Testis (tissue), 2 donors: ENCODE measurements at regions not wholly inside any gene's neighbourhood (a gene's known extent, or its start where the extent isn't known, plus 50 kb on each side); places are given as distances from the start of the nearest gene placed in this dataset.

Source experiments
- CTCF ChIP-seq, 3 experiments: fragments of 450-650 bp in 2 of 3; fragments of 200-600 bp in 1 of 3; sonication (generic) in 1 of 3; IDR thresholded peaks; one replicate each; pipeline ENCODE4 v1.5.1; 2016 to 2019; ENCODE audit warnings: antibody characterized with exemption in 3 of 3, mild to moderate bottlenecking in 2 of 3, moderate library complexity in 1 of 3
- POLR2A ChIP-seq: fragments of 450-650 bp; IDR thresholded peaks from one replicate; pipeline ENCODE4 v1.6.1; 2017; ENCODE audit warnings: antibody characterized with exemption, mild to moderate bottlenecking, moderate library complexity

GRCh38 chr1:244327533-244327932 lies 124.2 kb downstream of the ADSS2 start:
- TF ChIP-seq CTCF (IDR thresholded peaks at IDR 0.05) (no peak), POLR2A (no peak)
